Fibroblast of the conjunctiva (primary cell): ENCODE measurements at regions not wholly inside any gene's neighbourhood (a gene's known extent, or its start where the extent isn't known, plus 50 kb on each side); places are given as distances from the start of the nearest gene placed in this dataset.

Experiments
- DNase-seq: peaks from one replicate; pipeline ENCODE4 v3.0.0-alpha.2; 2010; ENCODE audit warnings: low read depth

DNA sequence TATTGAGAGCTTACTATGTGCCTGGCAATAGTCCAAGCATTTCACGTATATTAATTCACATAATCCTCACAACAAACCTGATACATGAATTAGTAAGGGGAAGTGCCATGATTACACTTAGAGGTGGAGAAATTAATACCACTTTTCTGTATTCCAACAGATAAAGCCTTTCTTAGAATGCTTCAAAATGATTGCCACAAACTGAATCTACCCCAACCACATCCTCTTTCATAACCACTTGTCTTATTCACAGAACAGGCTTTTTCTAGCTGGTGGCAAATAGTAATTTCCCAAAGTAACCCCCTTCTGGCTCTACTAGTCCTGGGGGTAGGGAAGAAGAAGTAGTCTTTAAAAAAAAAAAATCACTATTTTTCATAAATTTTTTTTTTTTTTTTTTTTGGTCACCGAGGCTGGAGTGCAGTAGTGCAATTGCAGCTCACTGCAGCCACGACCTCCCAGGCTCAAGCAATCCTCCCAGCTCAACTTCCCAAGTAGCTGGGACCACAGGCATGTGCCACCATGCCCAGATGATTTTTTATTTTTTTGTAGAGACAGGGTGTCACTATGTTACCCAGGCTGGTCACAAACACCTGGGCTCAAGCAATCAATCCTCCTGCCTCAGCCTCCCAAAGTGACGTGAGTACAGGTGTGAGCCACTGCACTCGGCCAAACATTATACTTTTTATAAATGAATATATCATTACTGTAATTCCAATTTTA lies 59.0 kb upstream of the ARID2 start:
- DNase-seq = no peak

DNA sequence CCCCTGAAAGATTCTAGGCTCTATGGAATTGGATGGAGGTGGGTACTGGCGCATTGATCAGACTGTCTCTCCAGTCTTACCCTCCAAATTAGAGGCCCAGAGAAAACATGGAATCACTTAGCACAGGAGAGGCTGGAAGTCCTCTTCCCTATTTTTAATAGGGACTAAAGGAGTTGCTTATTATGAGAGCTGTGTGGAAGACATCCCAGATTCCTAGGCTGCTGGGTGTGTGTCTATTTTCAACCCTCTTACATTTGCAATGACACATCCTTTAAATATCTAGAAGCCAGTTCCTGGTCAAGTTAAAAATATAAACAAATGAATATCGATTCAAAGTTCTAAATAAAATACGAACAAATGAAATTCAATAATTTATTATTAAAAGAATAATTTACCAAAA lies 58.3 kb upstream of the ARID2 start:
- DNase-seq = peak; percentile 10

DNA sequence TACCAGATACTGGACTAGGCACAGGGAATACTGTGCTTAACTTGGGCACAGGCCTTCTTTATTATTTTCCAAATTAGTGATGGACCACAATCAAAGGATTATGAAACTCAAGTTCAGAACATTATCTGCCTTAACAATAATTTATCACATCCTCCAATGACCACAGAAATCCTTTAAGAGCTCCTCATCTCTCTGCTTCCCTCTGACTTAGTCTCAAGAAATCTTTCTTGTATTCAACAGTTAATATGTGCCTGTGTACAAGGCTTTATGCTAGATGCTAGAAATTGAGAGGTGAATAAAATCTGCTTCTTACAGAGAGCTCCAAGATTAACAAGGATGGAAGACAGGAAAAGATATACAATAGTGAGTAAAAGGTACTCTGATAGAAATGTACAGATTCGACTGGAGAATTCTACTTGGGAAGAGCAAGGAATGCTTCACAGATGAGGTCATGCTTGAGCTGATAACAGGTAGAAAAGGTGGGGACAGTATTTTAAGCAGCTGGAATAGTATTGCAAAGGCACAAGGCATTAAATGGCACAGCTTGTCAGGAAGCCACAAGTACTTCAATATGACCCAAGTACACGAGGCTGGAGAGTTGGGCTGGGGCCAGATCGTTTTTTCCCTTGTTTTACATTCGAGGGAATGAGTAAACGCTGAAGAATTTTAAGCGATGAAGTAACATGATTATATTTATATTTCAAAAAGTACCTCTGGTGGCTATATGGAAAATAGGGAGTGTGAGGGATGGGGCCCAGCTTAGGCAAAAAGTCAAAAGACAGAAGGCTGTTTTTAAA lies 55.1 kb upstream of the ARID2 start:
- DNase-seq = peak; percentile 60

DNA sequence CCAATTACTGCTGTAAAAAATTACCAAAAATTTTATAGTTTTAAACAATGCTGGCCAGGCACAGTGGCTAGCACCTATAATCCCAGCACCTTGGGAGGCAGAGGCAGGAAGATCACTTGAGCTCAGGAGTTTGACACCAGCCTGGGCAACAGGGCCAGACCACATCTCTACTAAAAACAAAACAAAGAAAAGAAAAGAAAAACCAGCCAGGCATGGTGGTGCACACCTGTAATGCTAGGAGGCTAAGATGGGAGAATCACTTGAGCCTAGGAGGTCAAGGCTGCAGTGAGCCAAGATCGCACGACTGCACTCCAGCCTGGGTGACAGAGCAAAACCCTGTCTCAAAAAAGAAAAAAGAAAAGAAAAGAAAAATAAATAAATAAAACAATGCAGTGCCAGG lies 54.0 kb upstream of the ARID2 start:
- DNase-seq = no peak
